Urothelium cell line (cell line): ENCODE measurements at regions not wholly inside any gene's neighbourhood (a gene's known extent, or its start where the extent isn't known, plus 50 kb on each side); places are given as distances from the start of the nearest gene placed in this dataset.
"Not testable (repeated sequence)": the region's sequence is repeated elsewhere in the genome, so short reads cannot be mapped to it uniquely, and the experiment has no call there.

Source experiments
- DNase-seq: peaks from one replicate; pipeline ENCODE4 v3.0.0; 2011; ENCODE audit warnings: low spot score, mixed read lengths
- FAIRE-seq: peaks from 2 replicates; lab custom pipeline; 2011; peaks lifted over from hg19 to GRCh38; lab: Jason Lieb, UNC

GRCh38 chr6:170068496-170068895 is 222.4 kb downstream of the DLL1 start:
- DNase-seq, result no peak
- FAIRE-seq, result no peak

- no peak for FAIRE-seq
- no peak for DNase-seq
Observed at GRCh38 chr6:170067923-170068360, 222.9 kb downstream of the DLL1 start.

DNA sequence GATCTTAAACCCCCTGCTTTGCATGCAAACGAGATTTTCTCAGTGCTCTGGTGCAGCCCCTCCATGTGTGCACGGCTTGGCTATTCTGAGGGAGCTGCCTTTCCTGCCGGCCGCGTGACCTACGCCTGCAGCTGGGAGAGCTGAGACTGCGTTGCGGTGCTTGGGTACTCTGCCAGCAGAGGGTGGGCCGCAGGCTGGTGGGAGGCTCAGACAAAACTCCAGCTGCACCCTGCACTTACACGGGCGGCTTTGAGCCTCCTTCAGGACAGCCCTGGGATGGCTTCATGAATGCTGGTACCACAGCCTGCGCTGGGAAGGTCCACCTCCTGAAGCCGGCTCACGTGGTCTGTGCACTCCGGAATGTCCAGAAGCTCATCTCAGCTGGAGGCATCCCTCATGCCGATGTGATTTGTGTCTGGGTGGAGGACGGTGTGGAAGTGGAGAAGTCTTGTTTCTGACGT is 223.7 kb downstream of the DLL1 start:
- no peak for FAIRE-seq
- DNase-seq, result no peak

GRCh38 chr6:170066679-170067078 is 224.2 kb downstream of the DLL1 start:
- no peak for FAIRE-seq

GRCh38 chr6:170063851-170064602 is 226.9 kb downstream of the DLL1 start:
- DNase-seq (no peak), FAIRE-seq (no peak)

More at GRCh38 chr6:170066679-170067078, 224.2 kb downstream of the DLL1 start:
- no peak for DNase-seq

DNA sequence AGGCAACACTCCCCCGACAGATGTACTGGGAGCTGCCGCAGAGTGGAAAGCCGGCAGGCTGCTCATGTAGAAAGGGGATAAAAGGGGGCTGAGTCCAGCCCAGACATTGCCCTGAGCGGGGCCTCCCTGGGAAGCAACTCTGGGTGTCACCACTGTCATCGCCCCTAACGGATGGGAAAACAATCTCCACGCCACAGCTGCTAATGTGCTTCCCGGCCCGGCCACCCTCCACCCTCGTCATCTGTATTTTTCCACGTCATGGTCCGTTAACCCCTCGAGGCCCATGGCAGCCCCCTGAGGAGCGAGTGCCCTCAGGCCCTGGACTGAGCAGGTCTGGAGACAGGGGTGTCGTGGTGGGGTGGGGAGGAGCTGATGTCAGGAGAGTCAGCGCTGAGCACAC is 227.4 kb downstream of the DLL1 start:
- DNase-seq (no peak), FAIRE-seq (no peak)

GRCh38 chr6:170062915-170063241 is 228.0 kb downstream of the DLL1 start:
- FAIRE-seq (no peak), DNase-seq (no peak)

DNA sequence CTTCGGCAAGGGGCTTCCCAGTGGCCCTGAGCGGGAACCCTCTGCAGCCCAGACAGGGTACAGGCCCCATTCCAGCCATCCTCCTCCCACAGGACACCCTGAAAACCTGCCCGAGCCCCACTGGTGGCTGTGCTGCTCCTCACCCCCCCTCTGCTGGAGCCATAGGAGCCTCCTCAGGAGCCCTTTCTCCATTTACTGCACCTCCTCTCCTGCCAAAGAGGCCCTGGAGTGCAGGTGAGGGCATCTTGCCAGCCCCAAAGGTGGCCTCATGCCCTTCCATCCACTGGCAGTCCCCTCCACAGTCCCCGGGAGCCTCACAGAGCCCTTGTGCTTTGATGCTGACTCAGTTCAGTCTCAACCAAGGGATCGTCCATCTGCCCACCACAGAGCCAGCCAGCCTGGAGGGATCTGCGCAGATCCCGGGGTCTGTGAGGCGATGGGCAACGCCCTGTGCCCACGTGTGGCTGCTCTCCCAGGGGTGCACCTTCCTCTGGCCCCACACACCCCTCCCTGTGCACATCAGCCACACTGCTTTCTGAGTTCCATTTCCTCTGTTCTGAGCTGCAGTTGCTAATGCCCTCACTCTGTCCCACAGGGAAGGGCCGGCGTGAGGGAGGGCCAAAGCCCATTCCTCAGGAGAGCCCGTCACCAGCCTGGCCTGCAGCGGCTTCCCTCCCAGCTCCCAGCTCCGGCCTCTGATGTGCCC is 228.5 kb downstream of the DLL1 start:
- FAIRE-seq, result no peak

GRCh38 chr6:170058878-170059485 is 231.9 kb downstream of the DLL1 start:
- DNase-seq (no peak), FAIRE-seq (no peak)

More for the DNA sequence above, 228.5 kb downstream of the DLL1 start:
- no peak for DNase-seq

- FAIRE-seq (no peak), DNase-seq (no peak)
Observed at GRCh38 chr6:170057961-170058877, 232.7 kb downstream of the DLL1 start.

- no peak for FAIRE-seq
Observed at GRCh38 chr6:170057034-170057734, 233.7 kb downstream of the DLL1 start.

GRCh38 chr6:170056278-170056711 is 234.6 kb downstream of the DLL1 start:
- DNase-seq (no peak), FAIRE-seq (no peak)

More at GRCh38 chr6:170057034-170057734, 233.7 kb downstream of the DLL1 start:
- no peak for DNase-seq

DNA sequence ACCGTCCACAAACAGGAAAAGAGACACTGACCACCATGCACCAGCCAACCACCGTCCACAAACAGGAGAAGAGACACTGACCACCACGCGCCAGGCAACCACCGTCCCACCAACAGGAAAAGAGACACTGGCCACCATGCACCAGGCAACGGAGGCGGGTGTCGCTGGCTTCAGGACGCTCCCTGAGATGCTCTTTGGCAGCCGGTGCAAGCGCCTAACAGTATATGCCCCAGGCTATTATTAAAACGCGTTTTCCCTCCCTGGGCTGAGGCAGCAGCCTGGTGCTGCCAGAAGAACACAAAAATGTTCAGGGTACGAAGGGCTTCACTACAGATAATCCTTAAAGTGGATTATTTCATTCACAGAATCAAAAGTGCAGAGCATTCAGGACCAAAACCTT is 235.1 kb downstream of the DLL1 start:
- not testable (repeated sequence) for FAIRE-seq, DNase-seq

- no peak for FAIRE-seq
Observed at GRCh38 chr6:170053966-170054661, 236.8 kb downstream of the DLL1 start.

GRCh38 chr6:170052991-170053821 is 237.7 kb downstream of the DLL1 start:
- FAIRE-seq, result no peak
- no peak for DNase-seq

More at GRCh38 chr6:170053966-170054661, 236.8 kb downstream of the DLL1 start:
- DNase-seq, result no peak

DNA sequence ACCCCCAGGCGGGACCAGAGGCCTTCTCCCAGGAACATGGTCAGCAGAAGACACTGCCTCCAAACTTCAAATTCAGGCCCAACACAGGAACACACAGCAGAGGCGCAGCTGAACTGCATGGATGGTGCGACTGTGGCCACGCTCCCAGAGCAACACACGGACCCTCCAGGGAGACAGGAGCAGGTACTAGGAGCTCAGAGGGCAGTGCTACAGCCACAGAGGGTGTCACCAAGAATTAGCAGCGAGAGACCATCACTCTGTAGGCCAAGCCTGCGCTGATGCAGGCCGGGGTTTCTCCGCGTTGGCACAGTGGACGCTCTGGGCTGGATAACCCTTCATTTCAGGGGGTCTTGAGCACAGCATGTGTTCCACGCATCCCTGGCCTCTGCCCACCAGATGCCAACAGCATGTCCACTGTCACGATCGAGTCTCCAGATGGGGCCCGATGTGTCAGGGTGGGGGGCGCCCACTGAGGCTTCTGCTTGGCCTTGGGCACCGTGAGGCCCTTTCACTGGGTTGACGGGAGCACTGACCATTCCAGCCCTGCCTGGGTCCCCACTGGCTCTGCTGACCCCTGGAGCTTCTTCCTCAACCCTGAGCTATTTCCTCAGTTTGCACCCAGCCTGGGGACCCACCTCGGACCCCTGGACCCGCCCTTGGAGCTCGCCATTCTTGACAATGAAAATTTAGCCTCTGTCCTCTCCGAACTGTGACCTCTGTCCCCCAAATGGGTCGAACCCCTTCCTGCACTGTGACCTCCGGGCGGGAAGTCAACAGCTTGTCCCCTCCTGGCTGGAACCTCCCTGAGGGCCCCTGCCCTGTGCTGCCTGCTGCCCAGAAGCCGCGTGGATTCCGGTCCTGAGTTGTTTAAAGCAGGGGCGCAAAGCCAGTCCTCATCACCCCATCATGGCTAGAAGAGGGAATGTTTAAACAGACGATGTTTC is 239.4 kb downstream of the DLL1 start:
- FAIRE-seq, result no peak
- DNase-seq, result no peak

GRCh38 chr6:170050591-170051041 is 240.3 kb downstream of the DLL1 start:
- no peak for DNase-seq
- no peak for FAIRE-seq
